CD4-positive, alpha-beta T cell (primary cell): ENCODE measurements at regions not wholly inside any gene's neighbourhood (a gene's known extent, or its start where the extent isn't known, plus 50 kb on each side); places are given as distances from the start of the nearest gene placed in this dataset.
A peak's percentile ranks its signal among the peaks of the same experiment; 100 is the strongest.

Source experiments
- ATAC-seq: fragments of 200-7000 bp; cut with Tn5 transposase; one replicate; pipeline ENCODE4 v1.10.0; 2022; ENCODE audit warnings: mild to moderate bottlenecking; ENCODE audit not compliant: poor library complexity
- CTCF ChIA-PET: fragments of 350-600 bp; sonication (Branson Sonifier 250); formaldehyde crosslinking; loops from one replicate; lab custom pipeline; 2021; ENCODE audit warnings: antibody characterized with exemption, inconsistent platforms; lab: Charles Lee
- POLR2A ChIA-PET: fragments of 350-600 bp; sonication (Branson Sonifier 250); formaldehyde crosslinking; loops from one replicate; lab custom pipeline; 2021; ENCODE audit warnings: antibody characterized with exemption, inconsistent platforms; lab: Charles Lee
- DNase-seq, 14 experiments: peaks; one replicate each; pipeline ENCODE4 v3.0.0-alpha.2; 2013 to 2020; ENCODE audit warnings: mixed read lengths in 2 of 14
- H3K27ac ChIP-seq, 2 donors: one replicate each; pipeline versions ENCODE4 v1.5.1 to v1.7.0; 2013; ENCODE audit warnings: low read length in 2 of 2, low read depth in 1 of 2, mild to moderate bottlenecking in 1 of 2
- H3K27me3 ChIP-seq, 2 experiments: 1 replicate in 1 of 2; 2 replicates in 1 of 2; pipeline versions ENCODE4 v1.6.1 to v1.7.0; 2013; ENCODE audit warnings: low read length in 2 of 2, control low read depth in 1 of 2, mild to moderate bottlenecking in 1 of 2, moderate library complexity in 1 of 2; ENCODE audit not compliant: insufficient read depth in 2 of 2, control insufficient read depth in 1 of 2
- H3K36me3 ChIP-seq: one replicate; pipeline ENCODE4 v1.6.1; 2013; ENCODE audit warnings: low read length, control low read depth; ENCODE audit not compliant: insufficient read depth
- H3K4me1 ChIP-seq: one replicate; pipeline ENCODE4 v1.6.1; 2013; ENCODE audit warnings: low read length, control low read depth; ENCODE audit not compliant: insufficient read depth
- H3K4me3 ChIP-seq: one replicate; pipeline ENCODE4 v1.5.1; 2013; ENCODE audit warnings: mild to moderate bottlenecking, low read length, moderate library complexity
- H3K9me3 ChIP-seq, 2 experiments: 1 replicate in 1 of 2; 2 replicates in 1 of 2; pipeline versions ENCODE4 v1.6.1 to v1.7.0; 2013; ENCODE audit warnings: low read length in 2 of 2, mild to moderate bottlenecking in 2 of 2, control low read depth in 1 of 2, moderate library complexity in 1 of 2; ENCODE audit not compliant: control insufficient read depth in 1 of 2, insufficient read depth in 1 of 2
- H3K27ac Mint-ChIP-seq: one replicate; pipeline ENCODE4 v1.8.0; 2020; ENCODE audit warnings: mixed read lengths
- H3K27me3 Mint-ChIP-seq: one replicate; pipeline ENCODE4 v1.8.0; 2021; ENCODE audit warnings: mixed read lengths
- H3K36me3 Mint-ChIP-seq: one replicate; pipeline ENCODE4 v1.8.0; 2021; ENCODE audit warnings: low read depth, mixed read lengths
- H3K4me1 Mint-ChIP-seq: one replicate; pipeline ENCODE4 v1.8.0; 2021; ENCODE audit warnings: low read depth, mixed read lengths
- H3K4me3 Mint-ChIP-seq: one replicate; pipeline ENCODE4 v1.8.0; 2020; ENCODE audit warnings: mild to moderate bottlenecking, mixed read lengths
- H3K9me3 Mint-ChIP-seq: one replicate; pipeline ENCODE4 v1.8.0; 2020; ENCODE audit warnings: mixed read lengths
- CTCF ChIP-seq: fragments of 200-600 bp; IDR thresholded peaks from one replicate; pipeline ENCODE4 v1.8.0; 2022; ENCODE audit warnings: antibody characterized with exemption, mild to moderate bottlenecking
- intact Hi-C, 2 experiments: fragments of 100-400 bp; cut with DNase I in 1 of 2; cut with micrococcal nuclease in 1 of 2; formaldehyde crosslinking; loops; one replicate each; pipeline versions ENCODE4 v1.15.1 to v1.9.0; 2023 to 2025; cut with DNase I, micrococcal nuclease

GRCh38 chr7:65731129-65731528 lies 141.7 kb upstream of the VKORC1L1 start:
- no peaks in the 10 kb centered on the region for H3K9me3 ChIP-seq
- H3K4me3 ChIP-seq = peak overlapping the region; percentile 38
- H3K4me3 Mint-ChIP-seq = peak overlapping the region; percentile 48
- no peaks in the 10 kb centered on the region for H3K9me3 Mint-ChIP-seq
- no peak for TF ChIP-seq CTCF
- H3K36me3 ChIP-seq = peaks cover 3% of the 10 kb centered on the region
- no peak overlapping the region for H3K27ac Mint-ChIP-seq
- H3K27ac ChIP-seq = no peak overlapping the region
- H3K27me3 ChIP-seq = no peaks in the 10 kb centered on the region
- ATAC-seq (no peak), DNase-seq (no peak)
- CTCF ChIA-PET = no interaction called here
- POLR2A ChIA-PET = no interaction called here
- H3K4me1 ChIP-seq = peaks cover 9% of the 10 kb centered on the region
- H3K36me3 Mint-ChIP-seq = peaks cover 12% of the 10 kb centered on the region
- peaks cover 5% of the 10 kb centered on the region for H3K4me1 Mint-ChIP-seq
- intact Hi-C loops = no loop called here
- H3K27me3 Mint-ChIP-seq = no peaks in the 10 kb centered on the region

- CTCF ChIA-PET = no interaction called here
- Histone ChIP-seq H3K36me3 (peaks cover 3% of the 10 kb centered on the region), H3K4me1 (peaks cover 9% of the 10 kb centered on the region), H3K27me3 (no peaks in the 10 kb centered on the region), H3K4me3 (peak overlapping the region; percentile 38), H3K27ac (no peak overlapping the region), H3K9me3 (no peaks in the 10 kb centered on the region)
- peaks cover 5% of the 10 kb centered on the region for H3K4me1 Mint-ChIP-seq
- ATAC-seq (peak; percentile 59), DNase-seq (peak in 5 of 14 experiments; percentile 0 to 22 (median 16))
- H3K4me3 Mint-ChIP-seq = peak overlapping the region; percentile 48
- TF ChIP-seq CTCF = no peak
- H3K36me3 Mint-ChIP-seq = peaks cover 9% of the 10 kb centered on the region
- H3K9me3 Mint-ChIP-seq = no peaks in the 10 kb centered on the region
- POLR2A ChIA-PET = no interaction called here
- no peaks in the 10 kb centered on the region for H3K27me3 Mint-ChIP-seq
- H3K27ac Mint-ChIP-seq = no peak overlapping the region
- intact Hi-C loops = no loop called here
Observed at GRCh38 chr7:65731562-65732035, 141.3 kb upstream of the VKORC1L1 start.

- Mint-ChIP-seq H3K27ac (no peak overlapping the region), H3K36me3 (peaks cover 24% of the 10 kb centered on the region), H3K27me3 (no peaks in the 10 kb centered on the region), H3K9me3 (no peaks in the 10 kb centered on the region), H3K4me1 (peaks cover 14% of the 10 kb centered on the region), H3K4me3 (no peak overlapping the region)
- peaks cover under 1% of the 10 kb centered on the region for H3K4me1 ChIP-seq
- ATAC-seq (no peak), DNase-seq (no peak)
- intact Hi-C loops = loop anchor here in 1 of 2 experiments (10.0 kb wide), 2 partner anchors 460 to 750 kb away; partner anchors contain the start of gene TPST1
- H3K36me3 ChIP-seq = peaks cover 7% of the 10 kb centered on the region
- TF ChIP-seq CTCF = no peak
- no peaks in the 10 kb centered on the region for H3K27me3 ChIP-seq
- no peak overlapping the region for H3K27ac ChIP-seq
- no peak overlapping the region for H3K4me3 ChIP-seq
- ChIA-PET CTCF (no interaction called here), POLR2A (no interaction called here)
- no peaks in the 10 kb centered on the region for H3K9me3 ChIP-seq
Observed at GRCh38 chr7:65744406-65744805, 128.5 kb upstream of the VKORC1L1 start.
